ENCODE measurements at regions not wholly inside any gene's neighbourhood (a gene's known extent, or its start where the extent isn't known, plus 50 kb on each side); places are given as distances from the start of the nearest gene placed in this dataset.

GRCh38 chr6:153873541-153873940 lies 165.5 kb upstream of the OPRM1 start:
- DNase-seq (ENCODE audit: low spot score) = no peak

- DNase-seq (ENCODE audit: low spot score) = no peak
Observed at GRCh38 chr6:153872946-153873345, 166.1 kb upstream of the OPRM1 start.

GRCh38 chr6:153862927-153863326 lies 176.1 kb upstream of the OPRM1 start:
- DNase-seq (ENCODE audit: low spot score) = no peak

- no peak for DNase-seq (ENCODE audit: low spot score)
Observed at GRCh38 chr6:153862139-153862538, 176.9 kb upstream of the OPRM1 start.

GRCh38 chr6:153858529-153858928 lies 180.5 kb upstream of the OPRM1 start:
- no peak for DNase-seq (ENCODE audit: low spot score)

- DNase-seq (ENCODE audit: low spot score) = no peak
Observed at GRCh38 chr6:153856929-153857376, 182.1 kb upstream of the OPRM1 start.

GRCh38 chr6:153852481-153852880 lies 186.6 kb upstream of the OPRM1 start:
- no peak for DNase-seq (ENCODE audit: low spot score)

GRCh38 chr6:153852034-153852433 lies 187.0 kb upstream of the OPRM1 start:
- DNase-seq (ENCODE audit: low spot score) = no peak

GRCh38 chr6:153849072-153849779 lies 189.8 kb upstream of the OPRM1 start:
- DNase-seq (ENCODE audit: low spot score) = no peak

- no peak for DNase-seq (ENCODE audit: low spot score)
Observed at GRCh38 chr6:153843420-153843819, 195.6 kb upstream of the OPRM1 start.

- DNase-seq (ENCODE audit: low spot score) = no peak
Observed at GRCh38 chr6:153842491-153842890, 196.5 kb upstream of the OPRM1 start.

GRCh38 chr6:153840039-153840850 lies 198.8 kb upstream of the OPRM1 start:
- no peak for DNase-seq (ENCODE audit: low spot score)

- DNase-seq (ENCODE audit: low spot score) = no peak
Observed at GRCh38 chr6:153832543-153832942, 206.5 kb upstream of the OPRM1 start.

GRCh38 chr6:153831350-153832078 lies 207.5 kb upstream of the OPRM1 start:
- DNase-seq (ENCODE audit: low spot score) = no peak

- no peak for DNase-seq (ENCODE audit: low spot score)
Observed at GRCh38 chr6:153817173-153817572, 221.9 kb upstream of the OPRM1 start.

GRCh38 chr6:153816366-153816765 lies 222.7 kb upstream of the OPRM1 start:
- no peak for DNase-seq (ENCODE audit: low spot score)

GRCh38 chr6:153814136-153814535 lies 224.9 kb upstream of the OPRM1 start:
- no peak for DNase-seq (ENCODE audit: low spot score)

GRCh38 chr6:153804755-153805330 lies 234.2 kb upstream of the OPRM1 start:
- DNase-seq (ENCODE audit: low spot score) = no peak

GRCh38 chr6:153801917-153802316 lies 237.1 kb upstream of the OPRM1 start:
- no peak for DNase-seq (ENCODE audit: low spot score)

GRCh38 chr6:153800580-153801188 lies 238.4 kb upstream of the OPRM1 start:
- no peak for DNase-seq (ENCODE audit: low spot score)

- no peak for DNase-seq (ENCODE audit: low spot score)
Observed at GRCh38 chr6:153790876-153791473, 248.1 kb upstream of the OPRM1 start.

GRCh38 chr6:153790048-153790447 lies 249.0 kb upstream of the OPRM1 start:
- no peak for DNase-seq (ENCODE audit: low spot score)

Measured in CD4-positive, alpha-beta T cell treated with Interleukin-15 for 4 hours (primary cell).